ENCODE measurements at regions not wholly inside any gene's neighbourhood (a gene's known extent, or its start where the extent isn't known, plus 50 kb on each side); places are given as distances from the start of the nearest gene placed in this dataset.

- no peaks in the 10 kb centered on the region for H3K27me3 ChIP-seq (ENCODE audit: control insufficient read depth, insufficient read depth, low read length)
- H3K36me3 ChIP-seq (replicated peaks; ENCODE audit: control insufficient read depth, insufficient read depth, low read length) = no peaks in the 10 kb centered on the region
- no peak overlapping the region for H3K4me3 ChIP-seq (ENCODE audit: insufficient read depth, low read depth, low read length)
- DNase-seq = no peak
Measured at GRCh38 chrX:4708970-4709760, 995.7 kb upstream of the PRKX start.

- DNase-seq = no peak
- no peaks in the 10 kb centered on the region for H3K36me3 ChIP-seq (replicated peaks; ENCODE audit: control insufficient read depth, insufficient read depth, low read length)
- H3K27me3 ChIP-seq (ENCODE audit: control insufficient read depth, insufficient read depth, low read length) = no peaks in the 10 kb centered on the region
- H3K4me3 ChIP-seq (ENCODE audit: insufficient read depth, low read depth, low read length) = no peak overlapping the region
Measured at GRCh38 chrX:4706961-4707360, 993.5 kb upstream of the PRKX start.

- no peak overlapping the region for H3K4me3 ChIP-seq (ENCODE audit: insufficient read depth, low read depth, low read length)
- no peak for DNase-seq
- H3K27me3 ChIP-seq (ENCODE audit: control insufficient read depth, insufficient read depth, low read length) = no peaks in the 10 kb centered on the region
- no peaks in the 10 kb centered on the region for H3K36me3 ChIP-seq (replicated peaks; ENCODE audit: control insufficient read depth, insufficient read depth, low read length)
Measured at GRCh38 chrX:4690521-4690920, 977.1 kb upstream of the PRKX start.

- no peak for DNase-seq
- H3K4me3 ChIP-seq (ENCODE audit: insufficient read depth, low read depth, low read length) = no peak overlapping the region
- H3K36me3 ChIP-seq (replicated peaks; ENCODE audit: control insufficient read depth, insufficient read depth, low read length) = no peaks in the 10 kb centered on the region
- no peaks in the 10 kb centered on the region for H3K27me3 ChIP-seq (ENCODE audit: control insufficient read depth, insufficient read depth, low read length)
Measured at GRCh38 chrX:4682636-4683035, 969.2 kb upstream of the PRKX start.

GRCh38 chrX:4675686-4676300, 962.3 kb upstream of the PRKX start:
- H3K4me3 ChIP-seq (ENCODE audit: insufficient read depth, low read depth, low read length) = no peak overlapping the region
- no peaks in the 10 kb centered on the region for H3K36me3 ChIP-seq (replicated peaks; ENCODE audit: control insufficient read depth, insufficient read depth, low read length)
- H3K27me3 ChIP-seq (ENCODE audit: control insufficient read depth, insufficient read depth, low read length) = no peaks in the 10 kb centered on the region
- DNase-seq = no peak

- Histone ChIP-seq H3K27me3 (ENCODE audit: control insufficient read depth, insufficient read depth, low read length) (no peaks in the 10 kb centered on the region), H3K36me3 (replicated peaks; ENCODE audit: control insufficient read depth, insufficient read depth, low read length) (no peaks in the 10 kb centered on the region), H3K4me3 (ENCODE audit: insufficient read depth, low read depth, low read length) (no peak overlapping the region)
- no peak for DNase-seq
Measured at GRCh38 chrX:4674028-4674782, 960.8 kb upstream of the PRKX start.

- H3K36me3 ChIP-seq (replicated peaks; ENCODE audit: control insufficient read depth, insufficient read depth, low read length) = no peaks in the 10 kb centered on the region
- DNase-seq = no peak
- H3K27me3 ChIP-seq (ENCODE audit: control insufficient read depth, insufficient read depth, low read length) = no peaks in the 10 kb centered on the region
- H3K4me3 ChIP-seq (ENCODE audit: insufficient read depth, low read depth, low read length) = no peak overlapping the region
Measured at GRCh38 chrX:4671344-4671743, 957.9 kb upstream of the PRKX start.

GRCh38 chrX:4670606-4671005, 957.2 kb upstream of the PRKX start:
- Histone ChIP-seq H3K27me3 (ENCODE audit: control insufficient read depth, insufficient read depth, low read length) (no peaks in the 10 kb centered on the region), H3K4me3 (ENCODE audit: insufficient read depth, low read depth, low read length) (no peak overlapping the region), H3K36me3 (replicated peaks; ENCODE audit: control insufficient read depth, insufficient read depth, low read length) (no peaks in the 10 kb centered on the region)
- no peak for DNase-seq

GRCh38 chrX:4668802-4669536, 955.5 kb upstream of the PRKX start:
- no peak for DNase-seq
- Histone ChIP-seq H3K4me3 (ENCODE audit: insufficient read depth, low read depth, low read length) (no peak overlapping the region), H3K36me3 (replicated peaks; ENCODE audit: control insufficient read depth, insufficient read depth, low read length) (no peaks in the 10 kb centered on the region)

GRCh38 chrX:4663085-4663484, 949.6 kb upstream of the PRKX start:
- no peak overlapping the region for H3K4me3 ChIP-seq (ENCODE audit: insufficient read depth, low read depth, low read length)
- no peak for DNase-seq

More at GRCh38 chrX:4668802-4669536, 955.5 kb upstream of the PRKX start:
- H3K27me3 ChIP-seq (ENCODE audit: control insufficient read depth, insufficient read depth, low read length) = no peaks in the 10 kb centered on the region

GRCh38 chrX:4661771-4662170, 948.3 kb upstream of the PRKX start:
- DNase-seq = no peak
- Histone ChIP-seq H3K27me3 (ENCODE audit: control insufficient read depth, insufficient read depth, low read length) (no peaks in the 10 kb centered on the region), H3K36me3 (replicated peaks; ENCODE audit: control insufficient read depth, insufficient read depth, low read length) (no peaks in the 10 kb centered on the region), H3K4me3 (ENCODE audit: insufficient read depth, low read depth, low read length) (no peak overlapping the region)

More at GRCh38 chrX:4663085-4663484, 949.6 kb upstream of the PRKX start:
- H3K27me3 ChIP-seq (ENCODE audit: control insufficient read depth, insufficient read depth, low read length) = no peaks in the 10 kb centered on the region
- H3K36me3 ChIP-seq (replicated peaks; ENCODE audit: control insufficient read depth, insufficient read depth, low read length) = no peaks in the 10 kb centered on the region

GRCh38 chrX:4656419-4656818, 943.0 kb upstream of the PRKX start:
- H3K27me3 ChIP-seq (ENCODE audit: control insufficient read depth, insufficient read depth, low read length) = no peaks in the 10 kb centered on the region
- DNase-seq = no peak
- H3K4me3 ChIP-seq (ENCODE audit: insufficient read depth, low read depth, low read length) = no peak overlapping the region
- H3K36me3 ChIP-seq (replicated peaks; ENCODE audit: control insufficient read depth, insufficient read depth, low read length) = no peaks in the 10 kb centered on the region

GRCh38 chrX:4655743-4656142, 942.3 kb upstream of the PRKX start:
- H3K36me3 ChIP-seq (replicated peaks; ENCODE audit: control insufficient read depth, insufficient read depth, low read length) = no peaks in the 10 kb centered on the region
- no peak overlapping the region for H3K4me3 ChIP-seq (ENCODE audit: insufficient read depth, low read depth, low read length)
- no peak for DNase-seq
- H3K27me3 ChIP-seq (ENCODE audit: control insufficient read depth, insufficient read depth, low read length) = no peaks in the 10 kb centered on the region

- H3K27me3 ChIP-seq (ENCODE audit: control insufficient read depth, insufficient read depth, low read length) = no peaks in the 10 kb centered on the region
- no peak for DNase-seq
- H3K4me3 ChIP-seq (ENCODE audit: insufficient read depth, low read depth, low read length) = no peak overlapping the region
- no peaks in the 10 kb centered on the region for H3K36me3 ChIP-seq (replicated peaks; ENCODE audit: control insufficient read depth, insufficient read depth, low read length)
Measured at GRCh38 chrX:4642114-4642513, 928.7 kb upstream of the PRKX start.

Data from H7 (cell line).